ENCODE measurements at regions not wholly inside any gene's neighbourhood (a gene's known extent, or its start where the extent isn't known, plus 50 kb on each side); places are given as distances from the start of the nearest gene placed in this dataset.

- intact Hi-C loops (cut with DNase I), result no loop called here
- 70 to 72% methylated on average over 4 of the region's 4 CpGs for WGBS, 2 donors
- Histone ChIP-seq H3K4me1 (ENCODE audit: control insufficient read depth in 1 of 2, insufficient read depth in 2 of 2, low read length in 2 of 2) (no peaks in the 10 kb centered on the region), H3K4me3 (ENCODE audit: low read length in 2 of 2) (no peak overlapping the region), H3K27me3 (ENCODE audit: control insufficient read depth in 1 of 2, insufficient read depth in 2 of 2, low read length in 1 of 2) (peaks cover 0 to 1% of the 10 kb centered on the region in 2 donors), H3K27ac (ENCODE audit: low read depth in 1 of 2, low read length in 2 of 2) (no peak overlapping the region), H3K36me3 (ENCODE audit: control insufficient read depth in 1 of 2, insufficient read depth in 2 of 2, low read length in 1 of 2) (no peaks in the 10 kb centered on the region), H3K9me3 (ENCODE audit: control insufficient read depth, low read length) (no peaks in the 10 kb centered on the region)
- ATAC-seq (ENCODE audit: low FRiP score) (no peak), DNase-seq (no peak)
These were observed 86.8 kb upstream of the NR2F2 start for GRCh38 chr15:96243701-96244100.

GRCh38 chr15:96245252-96245651 lies 85.2 kb upstream of the NR2F2 start:
- no peaks in the 10 kb centered on the region for H3K9me3 ChIP-seq (ENCODE audit: control insufficient read depth, low read length)
- no peak for DNase-seq
- 95 to 98% methylated on average over 2 of the region's 2 CpGs for WGBS, 2 donors
- no peaks in the 10 kb centered on the region for H3K27me3 ChIP-seq (ENCODE audit: control insufficient read depth in 1 of 2, insufficient read depth in 2 of 2, low read length in 1 of 2)
- no peaks in the 10 kb centered on the region for H3K36me3 ChIP-seq (ENCODE audit: control insufficient read depth in 1 of 2, insufficient read depth in 2 of 2, low read length in 1 of 2)
- no peak overlapping the region for H3K4me3 ChIP-seq (ENCODE audit: low read length in 2 of 2)
- ATAC-seq (ENCODE audit: low FRiP score), result no peak
- no peaks in the 10 kb centered on the region for H3K4me1 ChIP-seq (ENCODE audit: control insufficient read depth in 1 of 2, insufficient read depth in 2 of 2, low read length in 2 of 2)
- intact Hi-C loops (cut with DNase I), result no loop called here
- no peak overlapping the region for H3K27ac ChIP-seq (ENCODE audit: low read depth in 1 of 2, low read length in 2 of 2)

- 88 to 90% methylated on average over 4 of the region's 4 CpGs for WGBS, 2 donors
- no peak overlapping the region for H3K27ac ChIP-seq (ENCODE audit: low read depth in 1 of 2, low read length in 2 of 2)
- intact Hi-C loops (cut with DNase I), result no loop called here
- no peaks in the 10 kb centered on the region for H3K9me3 ChIP-seq (ENCODE audit: control insufficient read depth, low read length)
- ATAC-seq (ENCODE audit: low FRiP score), result no peak
- peaks cover 0 to 2% of the 10 kb centered on the region in 2 donors for H3K36me3 ChIP-seq (ENCODE audit: control insufficient read depth in 1 of 2, insufficient read depth in 2 of 2, low read length in 1 of 2)
- DNase-seq, result no peak
- H3K4me3 ChIP-seq (ENCODE audit: low read length in 2 of 2), result no peak overlapping the region
- H3K27me3 ChIP-seq (ENCODE audit: control insufficient read depth in 1 of 2, insufficient read depth in 2 of 2, low read length in 1 of 2), result no peaks in the 10 kb centered on the region
- H3K4me1 ChIP-seq (ENCODE audit: control insufficient read depth in 1 of 2, insufficient read depth in 2 of 2, low read length in 2 of 2), result no peaks in the 10 kb centered on the region
These were observed 84.4 kb upstream of the NR2F2 start for GRCh38 chr15:96246057-96246456.

GRCh38 chr15:96247621-96248305 lies 82.7 kb upstream of the NR2F2 start:
- intact Hi-C loops (cut with DNase I), result no loop called here
- Histone ChIP-seq H3K27me3 (ENCODE audit: control insufficient read depth in 1 of 2, insufficient read depth in 2 of 2, low read length in 1 of 2) (no peaks in the 10 kb centered on the region), H3K4me1 (ENCODE audit: control insufficient read depth in 1 of 2, insufficient read depth in 2 of 2, low read length in 2 of 2) (no peaks in the 10 kb centered on the region), H3K4me3 (ENCODE audit: low read length in 2 of 2) (no peak overlapping the region), H3K36me3 (ENCODE audit: control insufficient read depth in 1 of 2, insufficient read depth in 2 of 2, low read length in 1 of 2) (peaks cover 0 to 3% of the 10 kb centered on the region in 2 donors), H3K9me3 (ENCODE audit: control insufficient read depth, low read length) (no peaks in the 10 kb centered on the region), H3K27ac (ENCODE audit: low read depth in 1 of 2, low read length in 2 of 2) (no peak overlapping the region)
- DNase-seq, result no peak
- ATAC-seq (ENCODE audit: low FRiP score), result no peak
- WGBS, 2 donors, result 51 to 56% methylated on average over 2 of the region's 2 CpGs

GRCh38 chr15:96252148-96252547 lies 78.4 kb upstream of the NR2F2 start:
- Histone ChIP-seq H3K36me3 (ENCODE audit: control insufficient read depth in 1 of 2, insufficient read depth in 2 of 2, low read length in 1 of 2) (peaks cover 0 to 6% of the 10 kb centered on the region in 2 donors), H3K9me3 (ENCODE audit: control insufficient read depth, low read length) (no peaks in the 10 kb centered on the region), H3K4me3 (ENCODE audit: low read length in 2 of 2) (no peak overlapping the region), H3K4me1 (ENCODE audit: control insufficient read depth in 1 of 2, insufficient read depth in 2 of 2, low read length in 2 of 2) (no peaks in the 10 kb centered on the region), H3K27ac (ENCODE audit: low read depth in 1 of 2, low read length in 2 of 2) (no peak overlapping the region), H3K27me3 (ENCODE audit: control insufficient read depth in 1 of 2, insufficient read depth in 2 of 2, low read length in 1 of 2) (no peaks in the 10 kb centered on the region)
- DNase-seq (no peak), ATAC-seq (ENCODE audit: low FRiP score) (no peak)
- intact Hi-C loops (cut with DNase I), result no loop called here
- WGBS, 2 donors, result 93 to 96% methylated on average over 5 of the region's 5 CpGs

GRCh38 chr15:96253006-96253747 lies 77.3 kb upstream of the NR2F2 start:
- no peak for DNase-seq
- 73 to 77% methylated on average over 7 of the region's 7 CpGs for WGBS, 2 donors
- Histone ChIP-seq H3K36me3 (ENCODE audit: control insufficient read depth in 1 of 2, insufficient read depth in 2 of 2, low read length in 1 of 2) (peaks cover 0 to 6% of the 10 kb centered on the region in 2 donors), H3K4me3 (ENCODE audit: low read length in 2 of 2) (no peak overlapping the region), H3K4me1 (ENCODE audit: control insufficient read depth in 1 of 2, insufficient read depth in 2 of 2, low read length in 2 of 2) (no peaks in the 10 kb centered on the region), H3K27me3 (ENCODE audit: control insufficient read depth in 1 of 2, insufficient read depth in 2 of 2, low read length in 1 of 2) (no peaks in the 10 kb centered on the region), H3K27ac (ENCODE audit: low read depth in 1 of 2, low read length in 2 of 2) (no peak overlapping the region), H3K9me3 (ENCODE audit: control insufficient read depth, low read length) (no peaks in the 10 kb centered on the region)
- intact Hi-C loops (cut with DNase I), result no loop called here
- no peak for ATAC-seq (ENCODE audit: low FRiP score)

GRCh38 chr15:96254173-96254572 lies 76.3 kb upstream of the NR2F2 start:
- no peak overlapping the region for H3K4me3 ChIP-seq (ENCODE audit: low read length in 2 of 2)
- no peak overlapping the region for H3K27ac ChIP-seq (ENCODE audit: low read depth in 1 of 2, low read length in 2 of 2)
- ATAC-seq (ENCODE audit: low FRiP score) (no peak), DNase-seq (no peak)
- intact Hi-C loops (cut with DNase I), result no loop called here
- no peaks in the 10 kb centered on the region for H3K4me1 ChIP-seq (ENCODE audit: control insufficient read depth in 1 of 2, insufficient read depth in 2 of 2, low read length in 2 of 2)
- no peaks in the 10 kb centered on the region for H3K9me3 ChIP-seq (ENCODE audit: control insufficient read depth, low read length)
- H3K27me3 ChIP-seq (ENCODE audit: control insufficient read depth in 1 of 2, insufficient read depth in 2 of 2, low read length in 1 of 2), result no peaks in the 10 kb centered on the region
- 82 to 87% methylated on average over 6 of the region's 6 CpGs for WGBS, 2 donors
- peaks cover 0 to 7% of the 10 kb centered on the region in 2 donors for H3K36me3 ChIP-seq (ENCODE audit: control insufficient read depth in 1 of 2, insufficient read depth in 2 of 2, low read length in 1 of 2)

- DNase-seq (no peak), ATAC-seq (ENCODE audit: low FRiP score) (no peak)
- no peak overlapping the region for H3K4me3 ChIP-seq (ENCODE audit: low read length in 2 of 2)
- no peaks in the 10 kb centered on the region for H3K9me3 ChIP-seq (ENCODE audit: control insufficient read depth, low read length)
- no peaks in the 10 kb centered on the region for H3K4me1 ChIP-seq (ENCODE audit: control insufficient read depth in 1 of 2, insufficient read depth in 2 of 2, low read length in 2 of 2)
- intact Hi-C loops (cut with DNase I), result no loop called here
- peaks cover 0 to 7% of the 10 kb centered on the region in 2 donors for H3K36me3 ChIP-seq (ENCODE audit: control insufficient read depth in 1 of 2, insufficient read depth in 2 of 2, low read length in 1 of 2)
- H3K27me3 ChIP-seq (ENCODE audit: control insufficient read depth in 1 of 2, insufficient read depth in 2 of 2, low read length in 1 of 2), result no peaks in the 10 kb centered on the region
- WGBS, 2 donors, result 78 to 88% methylated on average over 1 of the region's 1 CpG
- H3K27ac ChIP-seq (ENCODE audit: low read depth in 1 of 2, low read length in 2 of 2), result no peak overlapping the region
These were observed 74.9 kb upstream of the NR2F2 start for GRCh38 chr15:96255599-96255998.

GRCh38 chr15:96261575-96262034 lies 68.9 kb upstream of the NR2F2 start:
- ATAC-seq (ENCODE audit: low FRiP score), result no peak
- no peak for DNase-seq
- intact Hi-C loops (cut with DNase I), result no loop called here
- Histone ChIP-seq H3K4me3 (ENCODE audit: low read length in 2 of 2) (no peak overlapping the region), H3K27me3 (ENCODE audit: control insufficient read depth in 1 of 2, insufficient read depth in 2 of 2, low read length in 1 of 2) (no peaks in the 10 kb centered on the region), H3K4me1 (ENCODE audit: control insufficient read depth in 1 of 2, insufficient read depth in 2 of 2, low read length in 2 of 2) (no peaks in the 10 kb centered on the region), H3K27ac (ENCODE audit: low read depth in 1 of 2, low read length in 2 of 2) (no peak overlapping the region), H3K9me3 (ENCODE audit: control insufficient read depth, low read length) (no peaks in the 10 kb centered on the region), H3K36me3 (ENCODE audit: control insufficient read depth in 1 of 2, insufficient read depth in 2 of 2, low read length in 1 of 2) (peaks cover 0 to 1% of the 10 kb centered on the region in 2 donors)
- 33 to 35% methylated on average over 4 of the region's 4 CpGs for WGBS, 2 donors

All from aorta (tissue), 5 donors.